Activated CD4-positive, alpha-beta T cell treated with anti-CD3 and anti-CD28 coated beads for 36 hours (primary cell): ENCODE measurements at regions not wholly inside any gene's neighbourhood (a gene's known extent, or its start where the extent isn't known, plus 50 kb on each side); places are given as distances from the start of the nearest gene placed in this dataset.
"Not testable (repeated sequence)": the region's sequence is repeated elsewhere in the genome, so short reads cannot be mapped to it uniquely, and the experiment has no call there.

ENCODE experiments used
- ATAC-seq: fragments of 200-7000 bp; cut with Tn5 transposase; one replicate; pipeline ENCODE4 v1.10.0; 2021; ENCODE audit warnings: mild to moderate bottlenecking, moderate library complexity
- CTCF ChIA-PET: fragments of 350-600 bp; sonication (Branson Sonifier 250); formaldehyde crosslinking; loops from one replicate; lab custom pipeline; 2021; ENCODE audit warnings: antibody characterized with exemption; lab: Charles Lee
- POLR2A ChIA-PET: fragments of 350-600 bp; sonication (Branson Sonifier 250); formaldehyde crosslinking; loops from one replicate; lab custom pipeline; 2021; ENCODE audit warnings: antibody characterized with exemption, inconsistent platforms; lab: Charles Lee
- DNase-seq: peaks from one replicate; pipeline ENCODE4 v3.0.0-alpha.2; 2020
- H3K27ac Mint-ChIP-seq: one replicate; pipeline ENCODE4 v1.8.0; 2021; ENCODE audit warnings: mixed read lengths
- H3K27me3 Mint-ChIP-seq: one replicate; pipeline ENCODE4 v1.8.0; 2021; ENCODE audit warnings: mixed read lengths
- H3K36me3 Mint-ChIP-seq: one replicate; pipeline ENCODE4 v1.8.0; 2021; ENCODE audit warnings: low read depth, mixed read lengths
- H3K4me1 Mint-ChIP-seq: one replicate; pipeline ENCODE4 v1.8.0; 2021; ENCODE audit warnings: mixed read lengths
- H3K4me3 Mint-ChIP-seq: one replicate; pipeline ENCODE4 v1.8.0; 2021; ENCODE audit warnings: mild to moderate bottlenecking, moderate library complexity, mixed read lengths
- H3K9me3 Mint-ChIP-seq: one replicate; pipeline ENCODE4 v1.8.0; 2021; ENCODE audit warnings: low read depth, mixed read lengths
- intact Hi-C, 2 experiments: fragments of 100-400 bp; cut with DNase I in 1 of 2; cut with micrococcal nuclease in 1 of 2; formaldehyde crosslinking; loops; one replicate each; pipeline versions ENCODE4 v1.14.2 to v1.15.1; 2022 to 2024; cut with DNase I, micrococcal nuclease

- H3K4me3 Mint-ChIP-seq, H3K27me3 Mint-ChIP-seq, intact Hi-C loops, DNase-seq, CTCF ChIA-PET, H3K9me3 Mint-ChIP-seq, H3K4me1 Mint-ChIP-seq, POLR2A ChIA-PET, ATAC-seq, H3K27ac Mint-ChIP-seq, H3K36me3 Mint-ChIP-seq: not testable (repeated sequence)
Measured at GRCh38 chrY:23852329-23852728, 195.5 kb downstream of the CDY1B start.

GRCh38 chrY:23850782-23851181 is 197.0 kb downstream of the CDY1B start:
- CTCF ChIA-PET, intact Hi-C loops, H3K36me3 Mint-ChIP-seq, H3K4me3 Mint-ChIP-seq, H3K27me3 Mint-ChIP-seq, H3K9me3 Mint-ChIP-seq, H3K4me1 Mint-ChIP-seq, H3K27ac Mint-ChIP-seq, DNase-seq, POLR2A ChIA-PET: not testable (repeated sequence)
- ATAC-seq: peak; percentile 26

GRCh38 chrY:23847806-23848447 is 199.9 kb downstream of the CDY1B start:
- DNase-seq, H3K36me3 Mint-ChIP-seq, H3K9me3 Mint-ChIP-seq, H3K27ac Mint-ChIP-seq, POLR2A ChIA-PET, CTCF ChIA-PET, H3K27me3 Mint-ChIP-seq, intact Hi-C loops, H3K4me3 Mint-ChIP-seq, H3K4me1 Mint-ChIP-seq, ATAC-seq: not testable (repeated sequence)

GRCh38 chrY:23843720-23844119 is 204.1 kb downstream of the CDY1B start:
- H3K4me1 Mint-ChIP-seq, H3K9me3 Mint-ChIP-seq, intact Hi-C loops, H3K36me3 Mint-ChIP-seq, ATAC-seq, H3K27ac Mint-ChIP-seq, POLR2A ChIA-PET, H3K27me3 Mint-ChIP-seq, DNase-seq, CTCF ChIA-PET, H3K4me3 Mint-ChIP-seq: not testable (repeated sequence)

- not testable (repeated sequence) for H3K4me1 Mint-ChIP-seq, DNase-seq
Measured at GRCh38 chrY:23829749-23830148, 218.1 kb downstream of the CDY1B start.

GRCh38 chrY:23821929-23822328 is 225.9 kb downstream of the CDY1B start:
- CTCF ChIA-PET, ATAC-seq, intact Hi-C loops, DNase-seq, H3K4me3 Mint-ChIP-seq, H3K27ac Mint-ChIP-seq, H3K9me3 Mint-ChIP-seq, POLR2A ChIA-PET, H3K4me1 Mint-ChIP-seq, H3K36me3 Mint-ChIP-seq, H3K27me3 Mint-ChIP-seq: not testable (repeated sequence)

More at GRCh38 chrY:23829749-23830148, 218.1 kb downstream of the CDY1B start:
- H3K27ac Mint-ChIP-seq, intact Hi-C loops, POLR2A ChIA-PET, ATAC-seq, CTCF ChIA-PET, H3K36me3 Mint-ChIP-seq, H3K9me3 Mint-ChIP-seq, H3K4me3 Mint-ChIP-seq, H3K27me3 Mint-ChIP-seq: not testable (repeated sequence)

- DNase-seq, POLR2A ChIA-PET, H3K4me1 Mint-ChIP-seq, H3K9me3 Mint-ChIP-seq, H3K4me3 Mint-ChIP-seq, H3K36me3 Mint-ChIP-seq, H3K27me3 Mint-ChIP-seq, H3K27ac Mint-ChIP-seq, ATAC-seq, CTCF ChIA-PET, intact Hi-C loops: not testable (repeated sequence)
Measured at GRCh38 chrY:23790682-23791081, 257.1 kb downstream of the CDY1B start.

- ATAC-seq, DNase-seq, intact Hi-C loops, H3K4me3 Mint-ChIP-seq, POLR2A ChIA-PET, H3K27ac Mint-ChIP-seq, H3K4me1 Mint-ChIP-seq, H3K9me3 Mint-ChIP-seq, CTCF ChIA-PET, H3K27me3 Mint-ChIP-seq, H3K36me3 Mint-ChIP-seq: not testable (repeated sequence)
Measured at GRCh38 chrY:23748714-23749113, 299.1 kb downstream of the CDY1B start.
